ENCODE measurements at regions not wholly inside any gene's neighbourhood (a gene's known extent, or its start where the extent isn't known, plus 50 kb on each side); places are given as distances from the start of the nearest gene placed in this dataset.

- no peak for TF ChIP-seq GATA2 (CRISPR knock-in tag; IDR thresholded peaks at IDR 0.05)
- TF ChIP-seq CTCF (IDR thresholded peaks at IDR 0.05), result no peak
These were observed 160.2 kb upstream of the CDH6 start for GRCh38 chr5:31033295-31033694.

Data from SK-N-SH (cell line).